ENCODE measurements at regions not wholly inside any gene's neighbourhood (a gene's known extent, or its start where the extent isn't known, plus 50 kb on each side); places are given as distances from the start of the nearest gene placed in this dataset.
"Not testable (repeated sequence)": the region's sequence is repeated elsewhere in the genome, so short reads cannot be mapped to it uniquely, and the experiment has no call there.

DNA sequence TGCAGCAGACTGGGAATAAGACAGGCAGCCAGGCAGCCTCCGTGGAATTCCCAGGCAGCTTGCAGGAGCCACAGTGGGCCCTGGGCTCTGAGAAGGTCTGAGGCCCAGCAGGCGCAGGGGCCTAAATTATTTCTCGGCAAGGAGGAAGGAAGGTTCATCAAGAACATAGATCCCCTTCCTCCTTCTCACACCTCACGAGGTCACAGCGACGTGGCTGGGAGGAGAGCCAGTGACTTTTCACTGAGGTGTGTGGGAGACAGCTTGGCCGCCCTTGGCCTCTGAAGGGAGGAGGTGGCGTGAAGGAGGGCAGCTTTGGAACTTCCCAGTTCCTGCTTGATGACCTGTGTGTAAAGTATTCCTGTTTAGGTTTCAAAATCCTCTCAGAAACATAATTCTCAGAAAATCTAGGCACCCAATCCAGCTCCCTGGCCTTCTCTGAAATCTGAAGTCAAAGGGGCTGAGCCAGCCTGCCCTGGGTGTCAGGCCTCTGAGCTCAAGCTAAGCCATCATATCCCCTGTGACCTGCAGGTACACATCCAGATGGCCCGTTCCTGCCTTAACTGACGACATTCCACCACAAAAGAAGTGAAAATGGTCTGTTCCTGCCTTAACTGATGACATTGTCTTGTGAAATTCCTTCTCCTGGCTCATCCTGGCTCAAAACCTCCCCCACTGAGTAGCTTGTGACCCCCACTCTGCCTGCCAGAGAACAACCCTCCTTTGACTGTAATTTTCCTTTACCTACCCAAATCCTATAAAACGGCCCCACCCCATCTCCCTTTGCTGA, 161.0 kb downstream of the ADRA2C start:
- not testable (repeated sequence) for DNase-seq

DNA sequence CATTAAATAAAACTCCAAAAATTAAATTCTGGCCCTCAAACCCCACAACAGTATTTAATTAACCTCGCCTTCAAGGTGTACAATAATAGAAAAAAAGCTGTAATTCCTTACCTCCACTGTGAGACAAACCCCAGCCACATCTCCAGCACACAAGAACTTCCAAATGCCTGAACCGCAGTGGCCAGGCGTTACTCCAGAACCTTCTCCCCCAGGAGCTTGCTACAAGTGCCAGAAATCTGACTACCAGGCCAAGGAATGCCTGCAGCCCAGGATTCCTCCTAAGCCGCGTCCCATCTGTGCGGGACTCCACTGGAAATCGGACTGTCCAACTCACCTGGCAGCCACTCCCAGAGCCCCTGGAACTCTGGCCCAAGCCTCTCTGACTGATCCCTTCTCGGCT, 163.2 kb downstream of the ADRA2C start:
- DNase-seq, result not testable (repeated sequence)

DNA sequence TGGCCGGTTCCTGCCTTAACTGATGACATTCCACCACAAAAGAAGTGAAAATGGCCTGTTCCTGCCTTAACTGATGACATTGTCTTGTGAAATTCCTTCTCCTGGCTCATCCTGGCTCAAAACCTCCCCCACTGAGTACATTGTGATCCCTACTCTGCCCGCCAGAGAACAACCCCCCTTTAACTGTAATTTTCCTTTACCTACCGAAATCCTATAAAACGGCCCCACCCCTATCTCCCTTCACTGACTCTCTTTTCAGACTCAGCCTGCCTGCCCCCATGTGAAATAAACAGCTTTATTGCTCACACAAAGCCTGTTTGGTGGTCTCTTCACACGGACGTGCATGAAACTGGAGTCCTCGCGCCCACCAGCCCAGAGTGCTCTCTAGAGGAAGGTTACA, 166.5 kb downstream of the ADRA2C start:
- not testable (repeated sequence) for DNase-seq

DNA sequence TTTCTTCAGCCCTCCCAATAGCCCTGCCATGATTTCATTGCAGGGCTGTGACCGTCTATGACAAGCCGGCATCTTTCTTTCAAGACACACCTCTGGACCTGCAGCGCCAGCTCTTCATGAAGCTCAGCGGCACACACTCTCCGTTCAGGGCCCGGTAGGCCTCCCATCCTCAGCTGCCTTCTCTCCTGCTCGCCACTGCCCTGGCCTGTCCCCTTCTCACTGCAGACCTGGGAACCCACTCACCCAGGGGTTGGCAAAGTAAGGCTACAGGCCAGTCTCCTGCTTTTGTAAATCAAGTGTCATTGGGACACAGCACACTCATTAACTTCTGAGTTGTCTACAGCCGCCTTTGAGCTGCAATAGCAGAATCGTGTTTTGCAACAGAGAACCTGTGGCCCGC, 169.2 kb downstream of the ADRA2C start:
- DNase-seq, result not testable (repeated sequence)

DNA sequence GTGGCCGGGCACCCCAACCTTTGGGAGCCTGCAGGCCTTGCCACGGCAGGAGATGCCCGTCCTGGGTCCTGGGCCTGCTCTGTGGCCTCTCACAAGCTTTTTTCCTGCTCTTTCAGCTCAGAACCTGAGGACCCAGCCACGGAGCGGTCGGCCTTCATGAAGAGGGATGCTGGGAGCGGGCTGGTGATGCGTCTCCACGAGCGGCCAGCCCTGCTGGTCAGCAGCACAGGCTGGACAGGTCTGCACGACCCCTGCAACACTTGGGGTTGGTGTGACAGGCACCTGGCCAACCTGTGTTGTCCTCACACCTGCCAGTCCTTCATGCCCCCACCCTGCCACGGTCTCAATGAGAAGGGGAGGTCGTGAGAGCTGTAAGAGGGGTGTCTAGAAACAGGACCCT, 170.0 kb downstream of the ADRA2C start:
- DNase-seq, result no peak

DNA sequence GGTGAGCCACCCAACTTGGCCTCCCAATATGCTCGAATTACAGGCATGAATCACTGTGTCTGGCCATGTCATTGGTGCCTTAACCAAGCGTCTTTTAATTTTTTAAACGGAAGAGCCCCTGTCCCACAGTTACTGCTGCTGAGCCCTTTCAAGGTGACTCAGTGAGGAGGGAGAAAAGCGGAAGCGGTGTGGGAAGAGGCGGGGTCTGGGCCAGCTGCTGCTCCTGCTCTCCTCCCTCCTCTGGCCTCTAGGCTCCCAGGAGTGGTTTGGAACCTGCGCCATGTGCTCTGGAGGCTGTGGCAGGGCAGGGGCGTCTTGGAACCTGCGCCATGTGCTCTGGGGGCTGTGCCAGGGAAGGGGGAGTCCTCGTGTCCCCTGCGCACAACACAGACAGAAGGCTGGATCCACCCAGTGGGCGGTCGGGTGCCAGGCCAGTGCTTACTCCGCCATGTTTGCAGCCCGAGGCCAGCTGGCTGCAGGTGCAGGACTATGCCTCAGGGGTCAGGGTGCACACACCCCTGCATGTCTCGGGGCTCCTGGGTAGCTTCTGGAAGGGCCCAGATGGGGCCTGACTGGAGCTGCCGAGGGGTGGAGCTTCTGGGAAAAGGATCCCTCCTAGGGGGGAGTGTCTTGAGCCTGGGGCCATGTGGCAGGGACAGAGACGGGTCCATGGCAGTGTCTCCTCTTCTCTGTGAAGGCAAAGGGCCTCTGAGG, 171.8 kb downstream of the ADRA2C start:
- not testable (repeated sequence) for DNase-seq

DNA sequence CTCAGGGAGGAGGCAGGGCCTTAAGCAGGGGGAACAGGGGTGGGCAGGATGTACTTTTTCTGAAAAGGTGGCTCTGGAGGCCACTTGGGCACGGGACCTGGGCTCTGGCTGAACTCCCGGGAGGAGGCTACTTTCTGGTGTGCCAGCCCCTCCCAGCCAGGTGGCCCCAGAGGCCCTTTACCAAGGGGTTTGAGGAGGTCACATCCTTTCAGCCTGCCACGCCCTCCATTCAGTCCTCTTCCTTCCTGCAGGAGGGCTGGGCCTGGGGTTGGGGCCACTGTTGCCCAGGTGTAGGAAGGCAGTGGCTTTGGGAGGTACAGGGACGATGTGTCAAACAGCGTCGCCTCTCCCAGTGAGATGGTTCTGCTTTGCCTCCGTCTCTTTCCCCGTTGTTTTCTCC, 172.5 kb downstream of the ADRA2C start:
- not testable (repeated sequence) for DNase-seq

DNA sequence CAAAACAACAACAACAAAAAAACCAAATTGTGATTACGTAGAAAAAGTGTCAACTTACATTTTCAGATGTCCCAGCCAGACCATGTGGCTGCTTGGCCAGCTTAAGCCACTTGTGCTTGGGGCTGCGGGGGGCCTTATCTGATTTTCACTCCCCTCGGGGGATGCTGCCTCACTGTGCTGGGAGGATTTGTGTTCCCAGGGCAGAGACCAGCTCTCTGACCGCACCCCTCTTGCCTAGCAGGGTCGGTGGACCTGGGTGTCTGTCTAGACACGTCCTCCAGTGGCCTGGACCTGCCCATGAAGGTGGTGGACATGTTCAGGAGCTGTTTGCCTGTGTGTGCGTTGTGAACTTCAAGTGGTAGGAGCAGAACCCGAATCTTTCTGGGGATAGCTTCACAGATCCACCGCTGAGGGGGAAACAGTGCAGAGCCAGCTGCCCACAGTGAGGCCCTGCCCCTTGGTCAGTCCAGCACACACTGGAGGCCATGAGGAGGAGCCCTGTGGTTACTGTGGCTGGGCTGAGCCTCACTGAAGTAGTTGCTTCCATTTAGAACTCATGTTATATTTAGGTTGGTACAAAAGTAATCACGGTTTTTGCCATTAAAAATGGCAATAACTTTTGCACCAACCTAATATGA, 173.9 kb downstream of the ADRA2C start:
- DNase-seq, result not testable (repeated sequence)

DNA sequence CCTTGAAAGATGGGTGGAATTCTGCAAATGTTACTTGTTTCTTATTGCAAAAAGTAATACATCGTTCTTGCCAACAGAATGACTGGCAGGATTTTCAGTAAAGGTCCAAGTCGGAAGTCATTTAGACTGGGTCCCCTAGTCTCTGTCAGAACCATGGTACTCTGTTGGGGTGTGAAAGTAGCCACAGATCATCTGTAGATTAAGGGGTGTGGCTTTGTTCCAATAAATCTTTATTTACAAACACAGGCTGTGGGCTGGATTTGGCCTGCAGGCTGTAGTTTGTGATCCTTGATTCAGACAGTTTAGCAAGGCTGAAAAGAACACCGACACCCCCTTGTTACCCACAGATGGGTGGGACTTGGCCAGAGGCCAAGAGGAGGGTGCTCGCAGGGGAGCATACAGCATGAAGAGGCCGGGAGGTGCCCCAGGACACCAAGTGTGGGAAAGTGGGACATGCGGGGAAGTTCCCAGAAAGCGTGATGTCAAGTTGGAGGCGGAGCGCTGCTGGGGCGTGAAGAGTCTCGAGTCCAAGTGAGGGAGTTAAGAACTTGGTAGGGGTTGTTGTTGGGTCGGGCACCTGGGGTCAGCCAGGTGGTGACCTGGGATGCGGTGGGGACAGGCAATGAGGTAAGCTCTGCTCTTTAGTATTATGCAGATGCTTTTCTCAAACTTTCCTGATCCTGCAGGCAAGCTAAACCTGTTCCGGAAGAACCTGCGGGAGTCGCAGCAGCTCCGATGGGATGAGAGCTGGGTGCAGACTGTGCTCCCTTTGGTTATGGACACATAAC, 175.7 kb downstream of the ADRA2C start:
- peak in 1 of 3 donors; percentile 27 for DNase-seq

DNA sequence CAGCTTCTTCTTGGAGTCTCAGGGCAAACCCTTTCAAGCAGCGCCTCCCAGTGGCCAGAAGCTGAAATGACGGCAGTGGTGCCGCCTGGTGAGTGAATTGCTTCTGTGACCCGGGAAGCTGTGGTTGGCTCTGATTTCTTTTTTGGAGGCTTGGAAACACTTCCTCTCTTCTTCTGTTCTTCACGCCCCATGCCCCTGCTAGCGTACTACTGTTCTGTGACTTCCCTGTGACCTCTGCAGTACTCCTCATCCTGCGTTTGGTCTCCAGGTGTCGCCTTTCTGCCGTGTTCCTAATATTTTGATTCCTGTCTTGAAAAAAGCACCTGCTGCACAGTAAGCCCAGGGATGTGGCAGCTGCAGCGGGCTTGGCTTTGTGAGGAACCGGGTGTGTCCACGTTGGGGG, 176.4 kb downstream of the ADRA2C start:
- peak in 2 of 3 donors; percentile 4 to 43 for DNase-seq

DNA sequence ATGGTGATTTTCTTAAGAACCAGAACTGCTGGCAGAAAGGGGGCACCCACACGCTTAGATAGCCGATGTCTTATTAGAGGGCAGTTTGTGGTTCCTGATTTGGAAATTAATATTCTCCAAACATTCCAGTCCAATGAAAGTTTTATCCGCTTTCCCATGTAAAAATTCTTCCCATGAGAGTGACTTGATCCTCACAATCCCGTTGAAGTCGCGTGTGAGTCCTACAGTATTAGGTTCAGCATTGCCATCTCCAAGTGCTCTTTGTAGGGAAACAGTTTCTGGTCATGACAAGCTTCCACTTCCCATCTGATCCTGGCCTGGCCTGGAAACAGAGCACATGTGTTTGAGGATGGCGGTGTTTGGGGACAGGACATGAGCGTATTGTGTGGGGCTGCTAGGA, 176.9 kb downstream of the ADRA2C start:
- not testable (repeated sequence) for DNase-seq

DNA sequence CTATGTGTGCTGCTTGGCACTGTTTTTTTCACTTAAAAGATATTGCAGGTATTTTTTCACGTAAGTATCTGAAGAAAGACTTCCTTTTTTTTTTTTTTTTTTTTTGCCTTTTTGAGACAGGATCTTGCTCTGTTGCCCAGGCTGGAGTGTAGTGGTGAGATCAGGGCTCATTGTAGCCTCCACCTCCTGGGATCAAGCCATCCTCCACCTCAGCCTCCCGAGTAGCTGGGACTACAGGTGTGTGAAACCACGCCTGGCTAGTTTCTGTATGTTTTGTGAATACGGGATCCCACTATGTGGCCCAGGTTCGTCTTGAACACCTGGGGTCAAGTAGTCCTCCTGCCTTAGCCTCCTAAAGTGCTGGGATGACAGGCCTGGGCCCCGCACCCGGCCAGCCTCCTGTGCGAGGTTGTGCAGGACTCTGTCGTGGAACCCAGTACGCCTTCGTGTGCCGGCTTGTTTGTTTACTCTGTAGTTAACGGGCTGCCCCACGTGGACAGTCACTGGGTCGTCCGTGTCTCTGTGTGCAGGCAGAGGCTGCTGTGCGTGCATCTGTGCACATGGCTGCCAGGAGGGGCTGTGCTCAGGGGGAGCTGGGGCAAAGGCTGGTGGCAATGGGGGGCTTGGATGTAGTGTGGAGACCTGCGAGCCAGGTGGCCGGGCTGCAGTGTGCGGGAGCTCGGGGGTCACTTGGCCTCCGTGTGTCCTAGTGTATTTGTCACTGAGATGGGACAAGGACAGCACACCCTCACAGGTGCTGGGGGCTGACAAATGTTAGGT, 179.5 kb downstream of the ADRA2C start:
- DNase-seq, result no peak

DNA sequence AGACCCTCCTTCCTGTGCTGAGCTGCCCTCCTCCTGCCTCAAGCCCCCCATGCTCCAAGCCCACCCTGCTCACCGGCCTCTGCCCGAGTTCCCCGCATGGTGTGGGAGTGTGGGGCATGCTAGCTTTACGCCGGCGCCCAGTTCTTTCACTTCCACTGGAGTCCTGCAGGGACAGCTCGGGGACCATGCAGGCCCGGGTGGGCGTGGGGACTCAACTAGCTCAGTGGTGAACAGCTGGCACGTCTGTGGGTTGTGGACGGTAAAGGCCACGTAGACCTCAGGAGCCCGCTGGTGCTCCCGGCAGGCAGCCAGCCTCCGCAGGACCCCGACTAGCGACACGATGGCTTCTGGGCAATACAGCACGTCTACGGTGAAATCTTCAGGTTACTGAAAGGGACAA, 180.4 kb downstream of the ADRA2C start:
- DNase-seq, result not testable (repeated sequence)

DNA sequence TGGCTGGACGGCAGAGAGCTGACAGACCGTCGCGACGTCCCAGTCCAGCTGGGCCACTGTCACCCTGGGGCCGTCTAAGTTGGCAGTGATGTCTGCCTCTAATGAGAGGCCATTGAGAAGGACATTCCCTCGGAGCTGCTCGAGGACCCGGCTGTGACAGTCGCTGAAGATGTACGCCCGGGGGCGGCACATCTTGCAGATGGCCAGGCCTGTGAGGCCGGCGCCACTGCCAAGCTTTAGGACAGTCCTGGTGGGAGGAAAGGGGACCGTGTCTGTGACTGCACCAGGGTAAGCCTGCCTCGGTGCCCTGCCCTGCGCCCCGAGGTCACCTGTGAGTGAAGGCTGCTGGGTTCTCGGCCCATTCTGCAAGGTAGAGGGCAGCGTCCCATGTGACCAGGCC, 181.6 kb downstream of the ADRA2C start:
- not testable (repeated sequence) for DNase-seq

DNA sequence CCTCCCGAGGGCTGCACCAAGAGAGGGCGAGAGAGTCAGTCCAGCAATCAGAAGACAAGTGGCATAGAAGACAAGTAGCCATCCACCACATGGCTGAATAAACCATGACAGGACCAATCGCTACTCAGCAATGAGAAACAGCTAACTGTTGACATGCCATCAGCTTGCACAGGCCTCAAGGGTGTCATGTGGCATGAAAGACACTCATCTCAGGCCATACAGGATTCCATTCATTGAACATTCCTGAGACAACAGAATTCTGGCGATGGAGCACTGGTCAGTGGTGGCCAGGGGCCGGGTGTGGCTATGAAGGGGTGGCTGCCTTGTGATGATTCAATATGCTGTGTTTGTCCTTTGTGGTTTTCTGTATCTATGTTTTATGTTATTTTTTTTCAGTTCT, 182.0 kb downstream of the ADRA2C start:
- not testable (repeated sequence) for DNase-seq

DNA sequence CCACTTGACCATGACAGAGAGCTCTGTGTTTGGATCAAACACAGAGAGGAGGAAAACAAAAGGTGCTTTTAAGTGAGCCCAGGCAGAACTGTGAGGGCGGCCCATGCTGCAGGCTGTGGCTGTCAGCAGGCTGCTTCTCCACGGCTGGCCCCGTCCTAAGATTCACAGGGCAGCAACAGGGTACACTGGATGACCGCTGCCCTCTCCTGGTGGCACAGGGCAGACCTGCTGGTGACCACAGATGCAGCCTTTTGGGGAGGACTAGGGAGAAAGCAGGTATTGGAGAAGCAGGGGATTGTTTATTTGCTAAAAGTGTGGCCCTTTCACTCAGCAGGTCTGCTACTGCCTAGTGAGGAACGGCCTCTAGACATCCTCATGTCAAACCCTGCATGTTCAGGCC, 183.7 kb downstream of the ADRA2C start:
- peak in 2 of 3 donors; percentile 17 to 22 for DNase-seq

DNA sequence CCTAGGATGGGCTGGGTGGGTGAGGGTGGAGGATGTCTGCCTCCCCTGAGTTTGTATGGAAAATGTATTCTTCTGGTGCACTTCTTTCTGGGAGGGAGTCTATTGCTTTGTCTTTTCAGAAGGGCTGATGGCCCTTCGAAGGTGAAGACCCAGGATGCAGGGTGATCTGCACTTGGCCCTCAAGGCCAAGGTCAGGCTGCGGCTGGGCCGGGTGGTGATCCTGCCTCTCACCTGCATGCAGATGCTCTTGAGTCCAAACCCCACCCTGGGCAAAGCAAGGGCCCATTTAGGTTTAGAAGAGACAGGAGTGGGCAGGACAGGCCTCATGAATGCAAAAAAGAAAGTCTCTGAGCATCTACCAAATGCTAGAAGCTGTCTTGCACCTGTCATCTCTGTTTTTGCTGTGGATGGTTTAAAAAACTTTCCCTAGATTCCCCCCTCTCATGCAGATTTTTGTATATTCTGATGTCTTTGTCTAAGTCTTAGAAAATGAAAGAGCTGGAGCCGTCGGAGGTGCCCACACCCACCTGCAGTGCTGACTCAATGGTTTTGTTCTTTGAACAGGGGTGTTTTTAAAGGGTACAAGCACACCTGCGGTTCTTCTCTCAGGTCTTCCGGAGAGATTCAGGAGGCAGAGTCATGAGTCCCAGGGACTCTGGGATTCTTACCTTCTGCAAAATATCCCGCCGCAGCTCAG, 186.4 kb downstream of the ADRA2C start:
- DNase-seq, result not testable (repeated sequence)

DNA sequence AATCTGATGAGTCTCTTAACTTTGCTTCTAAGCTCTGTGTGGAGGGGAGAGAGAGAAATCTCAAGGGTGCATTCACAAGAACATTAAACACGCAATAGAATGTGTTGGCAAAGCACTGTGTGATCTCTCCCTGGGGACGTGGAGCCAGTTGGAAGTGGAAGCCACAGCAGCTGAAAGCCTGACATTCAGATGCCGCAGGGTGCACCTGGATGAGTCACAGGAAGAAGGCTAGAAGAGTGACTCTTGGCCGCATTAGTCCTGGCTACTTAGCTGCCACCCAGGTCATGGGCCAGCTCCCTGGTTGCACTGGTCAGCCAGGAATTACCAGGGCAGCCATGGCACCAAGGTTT, 186.9 kb downstream of the ADRA2C start:
- DNase-seq, result not testable (repeated sequence)

DNA sequence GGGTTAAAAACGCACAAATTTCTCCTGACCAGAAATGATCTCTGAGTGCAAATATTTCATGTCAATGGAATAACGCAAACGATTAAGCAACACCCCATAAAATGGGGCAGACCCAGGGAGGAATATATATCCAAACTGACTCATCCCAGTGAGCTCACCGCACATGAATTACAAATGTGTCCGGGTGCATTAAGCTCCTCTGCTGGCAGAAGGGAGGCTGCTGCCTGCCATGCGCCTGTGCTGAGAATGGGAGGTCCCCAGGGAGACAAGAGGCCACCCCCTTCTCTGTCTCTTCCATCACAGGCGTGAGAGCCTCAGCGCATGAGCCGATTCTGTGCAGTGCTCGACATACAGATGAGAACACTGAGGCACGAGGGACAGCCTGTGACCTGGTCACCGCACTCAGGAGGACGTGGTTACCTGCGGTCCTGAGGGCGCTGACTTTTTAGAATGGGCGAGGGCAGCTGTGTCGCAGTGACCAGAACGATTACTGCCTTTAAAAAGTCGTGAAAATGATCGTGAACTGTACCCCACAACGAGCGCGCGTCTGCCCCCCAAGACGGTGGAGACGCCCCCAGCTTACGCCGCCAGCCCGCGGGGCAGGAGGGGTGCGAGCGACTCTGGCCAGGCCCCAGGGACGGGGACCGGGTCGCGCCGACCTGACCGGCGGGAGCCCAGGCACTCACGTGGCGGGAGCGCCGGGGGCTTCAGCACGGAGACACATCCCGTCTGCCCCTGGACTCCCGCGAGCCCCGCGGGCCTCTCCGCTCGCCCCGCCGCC, 188.5 kb downstream of the ADRA2C start:
- DNase-seq, result peak; percentile 70 to 94 (median 81)

Data from muscle of back (tissue), 3 donors.